AG10803 (cell line): ENCODE measurements at regions not wholly inside any gene's neighbourhood (a gene's known extent, or its start where the extent isn't known, plus 50 kb on each side); places are given as distances from the start of the nearest gene placed in this dataset.

Source experiments
- DNase-seq: peaks from one replicate; pipeline ENCODE4 v3.0.0; 2010; ENCODE audit warnings: low read depth
- H3K4me3 ChIP-seq: 2 replicates; pipeline ENCODE4 v1.5.1; 2011; ENCODE audit warnings: mild to moderate bottlenecking, low read length, control low read depth
- CTCF ChIP-seq: conservative IDR thresholded peaks from 2 replicates; pipeline ENCODE4 v1.5.1; 2011; ENCODE audit warnings: mild to moderate bottlenecking, low read length, control low read depth, inconsistent platforms

- H3K4me3 ChIP-seq: no peak overlapping the region
- no peak for TF ChIP-seq CTCF
- DNase-seq: no peak
Observed at GRCh38 chr6:103783329-103783728, 1076.4 kb downstream of the HACE1 start.

DNA sequence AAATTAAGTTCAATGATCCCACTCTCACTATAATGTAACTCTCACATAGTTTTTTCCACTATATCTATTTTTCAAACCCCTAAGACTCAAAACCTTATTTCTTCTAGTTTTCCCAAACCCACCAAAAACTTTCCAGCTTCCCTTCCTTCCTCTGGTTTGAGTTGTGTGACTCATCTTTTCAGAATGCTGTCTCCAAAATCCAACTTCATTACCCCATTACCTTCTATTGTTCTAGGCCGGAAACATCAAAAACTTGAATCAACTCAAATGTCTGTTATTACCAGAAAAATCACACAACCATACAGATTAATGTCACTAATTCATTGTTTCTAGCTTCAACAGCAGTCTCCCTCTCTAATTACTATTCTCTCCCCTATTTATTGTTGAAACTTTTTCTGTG lies 1090.3 kb downstream of the HACE1 start:
- no peak overlapping the region for H3K4me3 ChIP-seq
- no peak for DNase-seq
- no peak for TF ChIP-seq CTCF

DNA sequence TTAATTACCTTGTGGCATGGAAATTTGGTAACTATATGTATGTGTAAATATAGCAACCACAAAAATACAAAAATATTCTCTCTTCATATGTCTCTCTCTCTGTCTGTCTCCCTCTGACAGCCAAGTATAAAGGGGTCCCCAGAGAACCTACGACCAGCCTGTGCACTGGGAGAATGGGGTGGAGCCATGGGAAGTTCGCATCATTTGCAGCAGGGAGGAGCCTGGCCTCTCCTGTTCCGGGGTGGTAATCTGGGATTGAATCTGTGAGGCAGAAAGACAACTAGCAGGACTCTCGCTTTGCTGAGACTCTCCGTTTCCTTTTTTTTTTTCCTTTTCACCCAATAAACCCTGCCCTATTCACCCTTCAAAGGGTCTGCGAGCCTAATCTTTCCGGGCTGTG lies 1109.1 kb downstream of the HACE1 start:
- TF ChIP-seq CTCF: no peak
- DNase-seq: no peak
- no peak overlapping the region for H3K4me3 ChIP-seq

- DNase-seq: no peak
- H3K4me3 ChIP-seq: no peak overlapping the region
- no peak for TF ChIP-seq CTCF
Observed at GRCh38 chr6:103734016-103734415, 1125.7 kb downstream of the HACE1 start.

- no peak for DNase-seq
- H3K4me3 ChIP-seq: no peak overlapping the region
- TF ChIP-seq CTCF: no peak
Observed at GRCh38 chr6:103729658-103730057, 1130.1 kb downstream of the HACE1 start.

DNA sequence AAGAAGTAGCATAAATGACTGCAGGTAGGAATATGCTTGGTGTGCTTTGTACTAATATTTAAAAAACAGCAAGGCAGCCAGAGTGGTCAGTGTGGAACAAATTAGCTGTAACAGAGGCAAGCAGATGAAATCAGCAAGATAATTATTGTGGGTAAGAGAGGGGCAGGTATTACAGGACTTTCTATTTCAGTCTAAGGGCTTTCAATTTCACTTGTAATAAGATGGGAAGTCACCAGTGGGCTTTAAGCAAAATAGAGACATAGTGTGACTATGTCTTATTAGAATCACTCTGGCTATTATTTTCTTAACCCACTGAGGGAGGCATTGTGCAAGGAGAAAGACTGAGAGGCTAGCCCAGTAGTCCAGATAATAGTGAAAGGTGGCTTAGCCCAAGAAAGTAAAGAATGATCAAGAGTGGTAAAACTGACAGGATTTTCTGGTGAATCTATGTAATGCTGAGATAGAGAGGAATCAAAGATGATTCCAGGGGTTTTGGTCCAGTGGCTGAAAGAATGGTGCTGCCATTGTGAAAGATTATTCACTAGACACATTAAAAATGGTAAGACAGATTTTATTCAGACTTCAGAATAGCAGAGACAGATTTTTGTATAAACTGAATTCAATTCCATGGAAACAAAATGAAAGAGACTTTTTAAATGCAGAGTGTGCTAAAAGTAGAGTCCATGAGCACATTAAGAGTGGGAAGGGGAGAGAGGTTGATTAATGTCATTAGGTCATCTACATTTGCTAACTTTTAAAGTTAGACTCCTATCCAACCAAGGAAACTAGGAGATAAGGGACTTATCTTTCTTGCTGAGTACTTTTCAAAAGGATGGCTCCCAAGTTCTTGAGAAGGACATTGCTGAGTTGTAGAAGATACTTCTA lies 1136.0 kb downstream of the HACE1 start:
- no peak overlapping the region for H3K4me3 ChIP-seq
- TF ChIP-seq CTCF: no peak
- no peak for DNase-seq

- TF ChIP-seq CTCF: no peak
- DNase-seq: no peak
- no peak overlapping the region for H3K4me3 ChIP-seq
Observed at GRCh38 chr6:103722683-103723082, 1137.0 kb downstream of the HACE1 start.
